ENCODE measurements at regions not wholly inside any gene's neighbourhood (a gene's known extent, or its start where the extent isn't known, plus 50 kb on each side); places are given as distances from the start of the nearest gene placed in this dataset.

DNA sequence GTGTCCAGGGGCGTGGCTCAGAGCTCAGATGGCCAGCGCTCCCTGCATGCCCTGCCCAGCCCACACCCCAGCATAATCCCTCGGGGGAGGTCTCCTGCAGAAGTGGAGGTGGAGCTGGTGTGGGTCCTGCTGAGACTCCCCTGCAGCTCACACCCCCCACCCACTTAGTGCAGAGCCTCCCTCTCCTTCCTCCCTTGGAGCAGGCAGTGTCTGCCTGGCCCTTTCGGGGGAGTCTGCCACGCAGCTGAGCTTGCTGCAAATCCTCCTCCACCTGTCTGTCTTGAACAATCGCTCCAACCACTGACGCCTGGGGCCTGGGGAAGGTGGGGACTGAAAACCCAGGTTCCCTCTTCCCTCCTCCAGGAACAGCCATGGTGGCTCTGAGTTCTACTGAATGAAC, 219.7 kb upstream of the PPP2R2D start:
- TF ChIP-seq, protein P1, sequence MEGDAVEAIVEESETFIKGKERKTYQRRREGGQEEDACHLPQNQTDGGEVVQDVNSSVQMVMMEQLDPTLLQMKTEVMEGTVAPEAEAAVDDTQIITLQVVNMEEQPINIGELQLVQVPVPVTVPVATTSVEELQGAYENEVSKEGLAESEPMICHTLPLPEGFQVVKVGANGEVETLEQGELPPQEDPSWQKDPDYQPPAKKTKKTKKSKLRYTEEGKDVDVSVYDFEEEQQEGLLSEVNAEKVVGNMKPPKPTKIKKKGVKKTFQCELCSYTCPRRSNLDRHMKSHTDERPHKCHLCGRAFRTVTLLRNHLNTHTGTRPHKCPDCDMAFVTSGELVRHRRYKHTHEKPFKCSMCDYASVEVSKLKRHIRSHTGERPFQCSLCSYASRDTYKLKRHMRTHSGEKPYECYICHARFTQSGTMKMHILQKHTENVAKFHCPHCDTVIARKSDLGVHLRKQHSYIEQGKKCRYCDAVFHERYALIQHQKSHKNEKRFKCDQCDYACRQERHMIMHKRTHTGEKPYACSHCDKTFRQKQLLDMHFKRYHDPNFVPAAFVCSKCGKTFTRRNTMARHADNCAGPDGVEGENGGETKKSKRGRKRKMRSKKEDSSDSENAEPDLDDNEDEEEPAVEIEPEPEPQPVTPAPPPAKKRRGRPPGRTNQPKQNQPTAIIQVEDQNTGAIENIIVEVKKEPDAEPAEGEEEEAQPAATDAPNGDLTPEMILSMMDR (IDR thresholded peaks at IDR 0.05; ENCODE audit: low read depth, low read length), result no peak
- no peak for DNase-seq (ENCODE audit: extremely low read depth, low read depth)

DNA sequence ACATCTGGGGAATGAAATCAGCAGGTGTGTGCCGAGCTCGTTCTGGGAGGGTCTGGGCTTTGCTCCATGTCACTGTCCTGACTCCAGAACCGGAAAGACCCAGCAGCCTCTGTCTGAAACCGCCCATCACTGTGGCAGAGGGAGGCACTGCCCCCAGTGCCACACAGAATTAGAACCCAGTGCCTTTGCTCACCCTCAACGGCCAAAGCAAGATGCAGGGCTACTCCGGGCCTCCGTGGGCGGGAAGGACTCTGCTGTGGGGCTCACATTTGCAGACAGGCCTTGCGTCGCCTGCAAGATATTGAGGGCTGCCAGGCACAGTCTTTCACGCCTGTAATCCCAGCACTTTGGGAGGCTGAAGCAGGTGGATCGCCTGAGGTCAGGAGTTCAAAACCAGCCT, 219.2 kb upstream of the PPP2R2D start:
- TF ChIP-seq, protein P1 (IDR thresholded peaks at IDR 0.05; ENCODE audit: low read depth, low read length), result no peak
- DNase-seq (ENCODE audit: extremely low read depth, low read depth), result no peak

DNA sequence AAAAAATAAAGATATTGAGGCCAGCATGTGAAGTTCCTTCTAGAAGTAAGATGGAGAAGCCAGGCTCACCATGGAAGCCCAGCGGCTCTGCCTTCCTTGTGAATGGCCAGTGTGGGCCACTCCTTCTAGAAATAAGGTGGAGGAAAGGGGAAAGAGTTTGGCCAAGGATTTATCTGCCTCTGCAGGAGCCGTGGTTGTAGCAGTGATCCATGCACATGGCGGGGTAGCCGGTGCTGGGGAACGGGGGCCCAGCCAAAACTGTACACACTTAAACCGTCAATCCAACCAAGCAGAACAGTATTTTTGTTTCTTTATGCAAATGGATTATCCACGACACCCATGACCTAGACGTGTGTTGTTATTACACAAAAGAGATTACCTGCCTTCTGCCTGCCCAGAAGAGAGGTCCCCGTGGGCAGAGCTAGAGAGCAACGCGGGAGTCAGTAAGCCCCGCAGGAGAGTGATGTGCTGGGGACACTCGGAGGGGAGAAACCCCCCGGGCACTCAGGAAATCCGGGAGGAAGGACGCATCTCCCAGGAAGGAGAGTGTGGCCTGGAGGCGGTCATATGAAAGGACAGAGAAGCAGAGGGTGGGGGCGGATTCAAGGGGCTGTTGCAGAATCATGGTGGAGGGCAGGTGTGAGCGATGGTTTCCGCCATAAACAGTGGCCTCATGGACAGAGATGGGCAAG, 218.4 kb upstream of the PPP2R2D start:
- DNase-seq (ENCODE audit: extremely low read depth, low read depth), result no peak

GRCh38 chr10:131683281-131683861, 217.4 kb upstream of the PPP2R2D start:
- TF ChIP-seq, protein P1 (IDR thresholded peaks at IDR 0.05; ENCODE audit: low read depth, low read length), result no peak
- no peak for DNase-seq (ENCODE audit: extremely low read depth, low read depth)

More for the DNA sequence above, 218.4 kb upstream of the PPP2R2D start:
- TF ChIP-seq, protein P1 (IDR thresholded peaks at IDR 0.05; ENCODE audit: low read depth, low read length), result no peak

DNA sequence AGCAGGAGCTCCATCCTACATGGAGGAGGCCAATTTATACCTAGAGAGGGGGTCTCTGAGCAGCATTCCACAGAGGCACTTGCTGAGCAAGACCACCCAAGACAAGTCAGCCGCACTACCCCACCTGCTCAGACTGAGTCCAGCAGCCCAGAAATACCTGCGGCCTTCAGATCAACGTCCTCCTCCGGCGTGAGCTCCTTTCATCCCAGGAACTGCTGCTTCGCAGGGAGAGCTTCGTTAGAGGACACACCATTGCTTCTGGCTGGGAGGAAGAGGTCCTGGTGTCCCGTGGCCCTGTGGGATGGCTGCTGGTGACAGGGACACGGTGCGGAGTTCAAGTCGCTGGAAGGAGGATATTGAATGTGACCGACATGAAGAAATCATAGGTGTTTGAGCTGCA, 216.9 kb upstream of the PPP2R2D start:
- no peak for DNase-seq (ENCODE audit: extremely low read depth, low read depth)
- TF ChIP-seq, protein P1 (IDR thresholded peaks at IDR 0.05; ENCODE audit: low read depth, low read length), result no peak

DNA sequence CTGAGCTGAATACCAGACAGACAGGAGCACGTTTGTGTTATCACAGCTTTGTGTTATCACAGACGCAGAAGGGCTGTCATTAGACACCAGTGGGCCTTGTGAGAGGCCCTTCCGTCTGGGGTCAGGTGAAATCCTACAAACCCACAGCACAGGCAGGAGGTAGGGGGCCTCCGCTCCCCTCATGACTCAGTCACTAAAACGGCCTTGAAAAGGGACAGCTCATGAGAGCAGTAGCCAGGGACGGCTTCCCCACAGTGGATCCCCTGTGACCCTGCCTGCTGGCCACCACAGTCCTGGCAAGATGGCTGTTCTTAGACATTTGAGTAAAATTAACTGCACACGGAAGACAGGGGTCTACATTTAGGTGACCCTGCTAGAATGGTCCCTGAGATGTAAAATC, 215.8 kb upstream of the PPP2R2D start:
- no peak for DNase-seq (ENCODE audit: extremely low read depth, low read depth)
- TF ChIP-seq, protein P1 (IDR thresholded peaks at IDR 0.05; ENCODE audit: low read depth, low read length), result no peak

GRCh38 chr10:131685576-131685975, 215.2 kb upstream of the PPP2R2D start:
- TF ChIP-seq, protein P1 (IDR thresholded peaks at IDR 0.05; ENCODE audit: low read depth, low read length), result no peak
- no peak for DNase-seq (ENCODE audit: extremely low read depth, low read depth)
